ENCODE measurements at regions not wholly inside any gene's neighbourhood (a gene's known extent, or its start where the extent isn't known, plus 50 kb on each side); places are given as distances from the start of the nearest gene placed in this dataset.
A peak's percentile ranks its signal among the peaks of the same experiment; 100 is the strongest.

GRCh38 chr17:6191405-6192324 is 121.5 kb downstream of the WSCD1 start:
- no peak overlapping the region for H3K9ac ChIP-seq (ENCODE audit: low read depth, low read length)
- H3K36me3 ChIP-seq (ENCODE audit: control insufficient read depth, insufficient read depth, low read length): no peaks in the 10 kb centered on the region
- H3K27me3 ChIP-seq (ENCODE audit: control insufficient read depth, insufficient read depth, low read length): no peaks in the 10 kb centered on the region

GRCh38 chr17:6187836-6188235 is 117.7 kb downstream of the WSCD1 start:
- no peak overlapping the region for H3K4me3 ChIP-seq (ENCODE audit: low read depth, low read length)
- no peaks in the 10 kb centered on the region for H3K27me3 ChIP-seq (ENCODE audit: control insufficient read depth, insufficient read depth, low read length)

More at GRCh38 chr17:6191405-6192324, 121.5 kb downstream of the WSCD1 start:
- H3K4me1 ChIP-seq (ENCODE audit: control insufficient read depth, insufficient read depth, low read length): no peaks in the 10 kb centered on the region
- H3K9me3 ChIP-seq (ENCODE audit: control insufficient read depth, insufficient read depth, low read length): 0 out of 2 replicates have a peak, but pooled peaks cover 4% of the 10 kb centered on the region
- no peak overlapping the region for H3K4me3 ChIP-seq (ENCODE audit: low read depth, low read length)
- no peak overlapping the region for H3K27ac ChIP-seq (ENCODE audit: low read depth, low read length)

GRCh38 chr17:6186998-6187397 is 116.8 kb downstream of the WSCD1 start:
- no peaks in the 10 kb centered on the region for H3K27me3 ChIP-seq (ENCODE audit: control insufficient read depth, insufficient read depth, low read length)
- no peaks in the 10 kb centered on the region for H3K4me1 ChIP-seq (ENCODE audit: control insufficient read depth, insufficient read depth, low read length)
- no peaks in the 10 kb centered on the region for H3K36me3 ChIP-seq (ENCODE audit: control insufficient read depth, insufficient read depth, low read length)
- H3K9me3 ChIP-seq (ENCODE audit: control insufficient read depth, insufficient read depth, low read length): no peaks in the 10 kb centered on the region
- no peak overlapping the region for H3K4me3 ChIP-seq (ENCODE audit: low read depth, low read length)
- H3K27ac ChIP-seq (ENCODE audit: low read depth, low read length): no peak overlapping the region
- H3K9ac ChIP-seq (ENCODE audit: low read depth, low read length): no peak overlapping the region

More at GRCh38 chr17:6187836-6188235, 117.7 kb downstream of the WSCD1 start:
- Histone ChIP-seq H3K4me1 (ENCODE audit: control insufficient read depth, insufficient read depth, low read length) (no peaks in the 10 kb centered on the region), H3K36me3 (ENCODE audit: control insufficient read depth, insufficient read depth, low read length) (no peaks in the 10 kb centered on the region), H3K27ac (ENCODE audit: low read depth, low read length) (peak overlapping the region; percentile 20), H3K9me3 (ENCODE audit: control insufficient read depth, insufficient read depth, low read length) (no peaks in the 10 kb centered on the region), H3K9ac (ENCODE audit: low read depth, low read length) (no peak overlapping the region)

- Histone ChIP-seq H3K4me3 (ENCODE audit: low read depth, low read length) (no peak overlapping the region), H3K27me3 (ENCODE audit: control insufficient read depth, insufficient read depth, low read length) (no peaks in the 10 kb centered on the region), H3K9ac (ENCODE audit: low read depth, low read length) (no peak overlapping the region), H3K9me3 (ENCODE audit: control insufficient read depth, insufficient read depth, low read length) (no peaks in the 10 kb centered on the region), H3K27ac (ENCODE audit: low read depth, low read length) (no peak overlapping the region), H3K36me3 (ENCODE audit: control insufficient read depth, insufficient read depth, low read length) (no peaks in the 10 kb centered on the region), H3K4me1 (ENCODE audit: control insufficient read depth, insufficient read depth, low read length) (no peaks in the 10 kb centered on the region)
These were observed 114.3 kb downstream of the WSCD1 start for GRCh38 chr17:6184508-6184907.

GRCh38 chr17:6179017-6179416 is 108.8 kb downstream of the WSCD1 start:
- Histone ChIP-seq H3K36me3 (ENCODE audit: control insufficient read depth, insufficient read depth, low read length) (no peaks in the 10 kb centered on the region), H3K4me1 (ENCODE audit: control insufficient read depth, insufficient read depth, low read length) (no peaks in the 10 kb centered on the region), H3K4me3 (ENCODE audit: low read depth, low read length) (no peak overlapping the region), H3K27ac (ENCODE audit: low read depth, low read length) (no peak overlapping the region), H3K9me3 (ENCODE audit: control insufficient read depth, insufficient read depth, low read length) (no peaks in the 10 kb centered on the region), H3K9ac (ENCODE audit: low read depth, low read length) (no peak overlapping the region), H3K27me3 (ENCODE audit: control insufficient read depth, insufficient read depth, low read length) (no peaks in the 10 kb centered on the region)

- Histone ChIP-seq H3K27ac (ENCODE audit: low read depth, low read length) (no peak overlapping the region), H3K27me3 (ENCODE audit: control insufficient read depth, insufficient read depth, low read length) (no peaks in the 10 kb centered on the region), H3K4me3 (ENCODE audit: low read depth, low read length) (no peak overlapping the region), H3K9ac (ENCODE audit: low read depth, low read length) (no peak overlapping the region), H3K36me3 (ENCODE audit: control insufficient read depth, insufficient read depth, low read length) (no peaks in the 10 kb centered on the region), H3K9me3 (ENCODE audit: control insufficient read depth, insufficient read depth, low read length) (no peaks in the 10 kb centered on the region), H3K4me1 (ENCODE audit: control insufficient read depth, insufficient read depth, low read length) (peaks cover under 1% of the 10 kb centered on the region; the same call in 1 of the 2 replicates)
These were observed 107.9 kb downstream of the WSCD1 start for GRCh38 chr17:6177941-6178694.
